ENCODE measurements at regions not wholly inside any gene's neighbourhood (a gene's known extent, or its start where the extent isn't known, plus 50 kb on each side); places are given as distances from the start of the nearest gene placed in this dataset.

DNA sequence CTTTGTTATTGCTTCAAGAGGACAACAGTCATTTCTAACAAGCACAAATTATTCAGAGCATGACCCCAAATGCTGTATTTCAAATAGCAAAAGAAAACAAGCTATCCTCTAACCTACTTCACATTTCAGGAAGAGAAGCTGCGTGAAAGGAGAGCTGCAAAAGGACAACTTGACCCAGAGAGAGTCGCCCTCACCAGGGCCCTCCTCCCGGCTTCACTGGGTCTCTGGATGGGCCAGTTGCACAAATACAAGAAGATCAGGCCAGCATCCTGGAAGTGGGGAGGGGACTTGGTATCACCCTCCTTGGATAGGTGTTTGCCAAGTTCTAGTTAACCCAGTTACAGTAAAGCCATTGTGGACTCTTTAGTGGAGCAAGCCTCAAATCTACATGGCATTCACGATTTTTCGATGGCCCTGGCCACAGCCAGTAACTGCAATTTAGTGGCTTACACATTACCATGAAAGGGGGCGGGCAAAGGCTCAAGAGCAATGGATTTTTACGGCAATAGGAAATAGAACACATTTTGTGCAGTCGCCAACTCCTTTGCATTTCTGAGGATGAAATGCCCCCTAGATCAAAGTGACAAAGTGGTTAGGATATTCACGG lies 166.9 kb upstream of the DIO2 start:
- DNase-seq (ENCODE audit: low spot score), result no peak

GRCh38 chr14:80364816-80365215 lies 153.5 kb upstream of the DIO2 start:
- DNase-seq (ENCODE audit: low spot score), result no peak

DNA sequence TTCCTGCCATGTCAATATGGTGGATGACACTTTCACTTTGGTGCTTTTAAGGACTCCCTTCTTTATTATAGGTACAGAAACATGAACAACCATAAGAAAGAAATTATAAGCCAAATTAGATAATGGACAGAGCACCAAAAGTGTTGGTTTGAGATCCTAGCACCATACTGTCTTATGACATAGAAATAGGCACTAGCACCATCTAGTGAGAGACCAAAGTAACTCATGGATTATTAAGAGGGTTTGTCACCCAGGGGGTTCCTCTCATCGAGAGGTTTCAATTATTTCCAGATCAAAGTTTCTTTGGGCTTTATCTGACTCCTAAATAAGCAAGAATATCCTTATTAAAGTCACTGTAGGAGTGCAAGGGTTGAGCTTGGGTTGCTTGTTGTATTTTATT lies 153.0 kb upstream of the DIO2 start:
- no peak for DNase-seq (ENCODE audit: low spot score)

DNA sequence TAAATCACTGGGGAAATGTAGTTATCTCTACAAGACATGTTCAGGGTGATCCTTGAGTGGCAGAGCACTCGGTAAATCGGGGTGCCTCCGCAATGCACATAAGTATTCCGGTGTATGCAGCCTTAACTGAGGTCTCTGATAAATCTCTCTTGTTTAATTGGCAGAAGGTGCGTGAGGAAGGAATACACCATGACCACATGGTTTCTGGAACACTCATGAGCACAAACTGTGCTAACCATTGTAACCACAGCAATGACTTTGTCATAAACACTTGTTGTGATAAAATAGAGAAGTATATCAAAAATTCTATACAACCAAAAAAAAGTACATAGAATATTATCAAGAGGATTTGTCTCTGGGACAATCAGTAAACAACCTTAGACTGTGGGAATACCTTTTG lies 146.8 kb upstream of the DIO2 start:
- DNase-seq (ENCODE audit: low spot score), result no peak

DNA sequence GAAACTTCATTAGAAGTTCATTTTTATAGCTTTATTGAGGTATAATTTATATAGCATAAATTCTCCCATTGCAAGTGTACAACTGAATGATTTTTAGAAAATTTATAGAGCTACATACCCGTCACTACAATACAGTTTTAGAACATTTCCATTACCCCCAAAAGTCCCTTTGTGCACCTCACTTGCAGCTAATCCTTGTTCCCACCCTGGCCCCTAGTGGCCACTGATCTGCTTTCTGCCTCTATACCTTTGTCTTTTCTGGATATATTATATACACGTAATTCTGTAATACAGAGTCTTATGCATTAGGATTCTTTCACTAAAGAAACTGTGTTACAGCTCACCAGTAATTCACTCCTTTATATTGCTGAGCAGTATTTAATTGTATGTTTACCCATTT lies 145.1 kb upstream of the DIO2 start:
- no peak for DNase-seq (ENCODE audit: low spot score)

DNA sequence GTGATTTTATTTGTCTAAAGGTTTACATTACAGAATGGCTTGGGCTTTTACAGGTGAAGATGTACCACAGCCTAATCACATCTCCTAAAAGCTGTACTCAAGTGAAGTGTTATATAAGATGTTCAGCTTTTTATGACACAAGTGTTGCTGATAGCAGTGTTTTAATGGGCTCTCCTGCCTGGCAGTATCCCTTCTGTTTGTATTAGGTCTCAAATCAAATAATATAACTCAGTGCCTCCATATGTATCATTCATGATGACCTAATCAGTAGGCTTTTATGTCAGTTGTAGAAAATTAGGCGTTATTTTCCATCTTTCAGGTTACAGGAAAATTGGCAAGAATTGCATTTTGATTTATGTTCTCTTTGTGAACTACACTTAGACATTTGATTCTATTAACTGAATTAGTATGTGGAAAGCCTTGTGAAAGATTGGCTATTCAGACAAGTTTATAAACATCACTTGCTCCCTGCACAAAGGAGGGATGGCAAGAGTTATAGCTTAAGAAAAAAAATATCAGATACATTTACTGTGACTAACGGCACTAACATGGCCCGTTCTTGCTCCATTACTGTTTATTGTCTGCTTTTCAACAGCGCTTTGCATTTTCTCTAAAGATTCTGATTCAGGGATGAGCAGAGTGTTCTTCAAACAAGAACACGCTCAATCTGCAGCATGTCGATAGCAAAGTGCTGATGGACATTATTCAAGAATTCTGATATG lies 143.7 kb upstream of the DIO2 start:
- no peak for DNase-seq (ENCODE audit: low spot score)

GRCh38 chr14:80352471-80352870 lies 141.2 kb upstream of the DIO2 start:
- DNase-seq (ENCODE audit: low spot score), result no peak

DNA sequence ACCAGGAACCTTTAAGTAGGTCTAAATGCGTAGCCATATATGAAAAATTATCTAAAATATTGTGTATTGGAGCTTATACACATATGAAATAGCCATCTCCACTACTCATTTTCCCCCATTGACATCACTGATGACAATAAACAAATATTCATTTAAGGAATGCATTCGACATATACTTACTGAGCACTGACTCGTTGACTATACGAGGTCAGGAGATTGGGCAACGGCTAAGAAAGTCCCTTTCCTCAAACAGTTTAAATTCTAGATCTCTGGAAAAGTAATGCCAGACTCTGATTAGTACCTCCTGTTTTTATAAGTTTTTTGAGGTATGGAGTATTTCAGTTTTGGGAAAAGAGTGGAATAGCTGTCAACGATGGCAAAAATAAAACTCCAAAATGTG lies 139.4 kb upstream of the DIO2 start:
- DNase-seq (ENCODE audit: low spot score), result no peak

GRCh38 chr14:80346395-80346794 lies 135.1 kb upstream of the DIO2 start:
- DNase-seq (ENCODE audit: low spot score), result no peak

DNA sequence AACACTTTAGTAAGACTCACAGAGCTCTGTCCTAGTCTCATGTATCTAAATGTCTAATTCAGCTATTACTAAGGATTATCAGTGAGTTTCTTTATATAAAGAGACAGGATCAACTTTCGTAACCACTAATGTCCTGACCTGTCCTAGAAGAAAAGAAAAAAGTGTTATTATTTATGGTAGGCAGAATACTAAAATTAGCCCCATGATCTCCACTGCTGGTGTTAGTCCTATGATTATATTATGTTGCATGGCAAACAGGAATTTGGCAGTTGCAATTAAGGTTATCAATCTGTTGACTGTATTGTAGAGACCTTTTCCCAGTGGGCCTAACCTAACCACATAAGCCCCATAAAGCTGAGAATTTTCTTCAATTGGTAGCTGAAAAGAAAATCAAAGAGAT lies 132.9 kb upstream of the DIO2 start:
- no peak for DNase-seq (ENCODE audit: low spot score)

DNA sequence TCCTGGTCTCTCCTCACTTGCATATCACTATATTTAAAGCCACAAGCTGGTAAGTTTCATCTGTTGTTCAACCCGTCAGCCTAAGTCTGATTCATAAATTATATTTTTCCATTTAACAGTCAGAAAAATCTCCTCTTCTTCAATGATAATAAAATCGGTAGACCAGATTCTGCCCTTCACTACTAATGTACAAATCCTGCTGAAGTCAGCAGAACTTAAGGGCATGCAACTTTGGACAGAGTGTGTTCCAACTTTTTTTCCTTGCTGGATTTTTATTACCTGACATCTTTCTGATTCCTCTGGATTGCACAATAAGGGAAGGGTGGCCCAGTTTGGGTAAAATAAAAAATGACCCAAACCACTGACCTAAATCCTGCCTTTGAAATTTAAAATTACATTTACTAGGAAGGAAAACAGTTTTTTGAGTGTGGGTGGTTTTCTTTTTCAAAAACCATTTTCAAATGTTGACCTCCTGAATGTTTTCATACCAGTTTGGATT lies 125.4 kb upstream of the DIO2 start:
- no peak for DNase-seq (ENCODE audit: low spot score)

DNA sequence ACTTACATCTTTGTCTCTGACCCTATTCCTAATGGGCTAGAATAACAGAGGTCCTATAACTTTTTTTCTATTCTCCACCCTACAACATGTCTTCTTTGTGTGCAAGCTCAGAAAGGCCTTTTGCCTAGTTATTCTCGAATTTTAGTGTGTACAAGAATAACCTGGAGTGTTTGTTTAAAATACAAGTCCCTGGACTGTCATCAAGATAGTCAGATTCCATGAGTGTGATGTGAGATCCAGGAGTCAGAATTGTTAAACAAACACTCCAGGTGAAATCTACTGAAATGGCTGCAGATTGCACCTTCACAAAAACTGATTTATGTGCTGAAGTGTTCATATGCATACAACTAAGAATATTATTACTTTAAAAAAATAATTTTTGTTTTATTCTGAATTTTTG lies 114.4 kb upstream of the DIO2 start:
- no peak for DNase-seq (ENCODE audit: low spot score)

DNA sequence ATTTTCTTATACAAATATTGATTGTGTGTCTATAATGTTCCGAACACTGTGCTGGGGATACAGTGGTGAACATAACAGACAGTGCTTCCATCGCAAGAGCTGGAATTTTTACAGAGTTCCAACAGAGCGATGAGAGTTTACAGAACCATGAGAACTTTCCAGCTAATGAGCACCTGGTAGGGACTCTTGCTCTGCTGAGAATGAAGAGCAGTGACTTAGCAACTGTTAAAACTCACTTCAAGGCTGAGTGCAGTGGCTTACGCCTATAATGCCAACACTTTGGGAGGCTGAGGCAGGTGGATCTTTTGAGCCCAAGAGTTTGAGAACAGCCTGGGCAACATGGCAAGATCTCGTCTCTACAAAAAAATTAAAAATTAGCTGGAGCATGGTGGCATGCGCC lies 113.8 kb upstream of the DIO2 start:
- no peak for DNase-seq (ENCODE audit: low spot score)

GRCh38 chr14:80324649-80325048 lies 113.3 kb upstream of the DIO2 start:
- DNase-seq (ENCODE audit: low spot score), result no peak

DNA sequence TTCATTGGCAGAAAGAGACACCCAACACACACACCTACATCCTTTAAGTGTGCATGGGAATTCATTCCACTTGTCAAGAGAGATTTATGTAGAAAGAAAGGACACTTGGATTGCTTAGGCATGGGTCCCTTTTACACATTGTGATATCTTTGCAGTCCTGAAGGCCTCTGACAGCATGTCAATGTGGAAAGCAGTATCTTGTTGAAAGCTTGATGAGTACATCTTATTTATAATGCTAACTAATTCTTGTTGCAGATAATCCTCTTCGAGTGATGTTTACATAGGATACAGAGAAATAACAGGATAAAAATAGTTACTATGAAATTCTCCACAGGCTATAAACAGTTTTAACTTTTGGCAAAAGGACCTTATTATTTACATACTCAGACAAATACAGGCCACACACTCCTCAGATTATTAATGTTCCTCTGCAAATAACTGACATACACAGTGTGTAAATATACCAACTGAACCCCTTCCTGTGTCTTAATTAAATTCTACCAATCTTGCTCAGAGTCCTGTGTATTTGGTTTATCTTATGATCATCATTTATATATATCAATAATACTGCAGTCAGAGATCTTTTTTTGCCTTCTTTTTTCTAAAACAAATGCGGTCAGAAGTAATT lies 111.8 kb upstream of the DIO2 start:
- no peak for DNase-seq (ENCODE audit: low spot score)

DNA sequence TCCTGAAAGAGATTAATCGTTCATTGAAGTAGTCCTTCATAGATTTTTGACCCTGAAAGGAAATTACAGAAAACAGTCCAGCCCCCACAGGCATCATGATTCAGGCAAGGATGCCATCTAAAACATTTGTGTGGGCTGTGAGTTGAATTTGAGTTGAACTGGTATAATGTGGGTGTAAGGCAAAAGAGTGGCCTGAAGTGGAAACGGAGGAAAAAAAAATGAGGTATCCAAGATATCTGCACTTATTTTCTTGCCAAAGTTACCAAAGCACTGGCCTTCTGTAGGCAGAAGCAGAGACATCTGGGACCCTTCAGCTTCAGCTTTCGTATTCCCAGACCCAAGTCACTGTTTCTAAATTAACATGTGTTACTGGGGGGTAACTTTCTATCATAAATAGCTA lies 105.1 kb upstream of the DIO2 start:
- no peak for DNase-seq (ENCODE audit: low spot score)

DNA sequence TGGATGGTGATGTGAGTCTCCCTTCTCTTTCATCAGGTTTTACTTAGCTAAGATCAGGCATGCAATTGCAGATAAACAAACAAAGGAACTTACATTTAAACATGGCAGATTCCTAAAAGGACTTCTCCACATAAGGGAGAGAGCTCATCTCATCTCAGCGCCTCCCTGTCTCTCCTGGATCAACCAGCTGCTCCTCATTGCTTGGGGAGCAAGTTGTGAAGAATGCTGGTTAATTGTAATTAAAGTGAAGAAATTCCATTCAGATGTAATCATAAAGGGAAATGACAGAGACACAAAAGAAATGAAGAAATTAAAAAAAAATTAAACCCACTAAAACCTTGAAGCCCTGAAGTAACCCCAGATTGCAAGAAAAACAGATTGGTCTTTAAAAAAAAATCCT lies 104.4 kb upstream of the DIO2 start:
- no peak for DNase-seq (ENCODE audit: low spot score)

- no peak for DNase-seq (ENCODE audit: low spot score)
These were observed 102.5 kb upstream of the DIO2 start for GRCh38 chr14:80313806-80314205.

DNA sequence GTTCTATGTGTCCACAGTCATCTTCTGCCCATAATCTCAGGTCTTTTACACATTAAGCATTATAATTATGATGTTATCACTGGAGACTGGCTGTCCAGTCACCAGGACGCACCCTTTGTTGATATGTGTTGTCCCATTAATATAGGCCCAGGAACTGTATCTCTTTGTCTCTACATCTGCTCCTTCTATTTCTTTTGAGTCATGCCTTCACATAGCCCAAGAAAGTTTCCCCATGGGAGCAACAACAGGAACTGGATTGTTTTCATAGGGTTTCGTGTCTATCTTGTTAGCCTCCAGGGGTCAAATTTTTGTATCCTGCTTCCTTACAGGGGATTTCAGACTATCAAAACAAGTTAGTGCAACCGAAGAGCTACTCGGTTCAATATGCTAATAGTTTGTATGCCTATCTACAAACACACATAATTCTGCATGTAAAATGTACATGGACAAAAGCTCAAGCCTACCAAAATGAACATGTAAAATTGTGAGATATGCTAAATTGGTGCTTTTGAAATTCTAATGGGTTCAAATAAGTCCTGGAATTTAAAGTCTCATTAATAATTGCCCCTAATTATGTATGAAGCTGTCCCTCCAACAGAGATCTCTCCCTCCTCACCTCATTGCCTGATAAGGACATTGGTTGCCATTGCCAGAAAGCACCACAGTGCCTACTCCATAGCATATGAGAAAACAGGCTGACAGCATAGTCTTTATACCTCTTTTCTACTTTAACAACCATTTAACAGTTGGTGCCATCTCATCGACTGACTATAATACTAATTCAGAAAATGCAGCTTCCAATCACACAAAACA lies 99.8 kb upstream of the DIO2 start:
- DNase-seq (ENCODE audit: low spot score), result no peak

GRCh38 chr14:80304125-80304766 lies 92.9 kb upstream of the DIO2 start:
- no peak for DNase-seq (ENCODE audit: low spot score)

DNA sequence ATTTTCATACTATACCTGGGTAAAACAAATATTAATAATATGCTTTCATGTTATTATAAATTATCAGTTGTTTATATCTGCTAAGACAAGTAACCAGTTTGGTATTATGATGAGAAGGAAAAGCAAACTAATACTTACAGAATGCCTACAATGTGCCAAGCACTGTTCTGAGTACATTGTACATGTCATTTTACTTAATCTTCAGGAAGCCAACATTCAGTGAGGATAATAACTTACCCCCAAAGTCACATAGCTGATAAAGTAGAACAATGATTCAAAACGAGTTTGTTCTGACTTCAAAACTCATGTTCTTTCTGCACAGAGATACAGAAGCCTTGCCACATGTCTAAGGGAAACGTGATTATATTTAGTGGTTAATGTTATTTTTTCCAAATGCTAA lies 89.0 kb upstream of the DIO2 start:
- DNase-seq (ENCODE audit: low spot score), result no peak

DNA sequence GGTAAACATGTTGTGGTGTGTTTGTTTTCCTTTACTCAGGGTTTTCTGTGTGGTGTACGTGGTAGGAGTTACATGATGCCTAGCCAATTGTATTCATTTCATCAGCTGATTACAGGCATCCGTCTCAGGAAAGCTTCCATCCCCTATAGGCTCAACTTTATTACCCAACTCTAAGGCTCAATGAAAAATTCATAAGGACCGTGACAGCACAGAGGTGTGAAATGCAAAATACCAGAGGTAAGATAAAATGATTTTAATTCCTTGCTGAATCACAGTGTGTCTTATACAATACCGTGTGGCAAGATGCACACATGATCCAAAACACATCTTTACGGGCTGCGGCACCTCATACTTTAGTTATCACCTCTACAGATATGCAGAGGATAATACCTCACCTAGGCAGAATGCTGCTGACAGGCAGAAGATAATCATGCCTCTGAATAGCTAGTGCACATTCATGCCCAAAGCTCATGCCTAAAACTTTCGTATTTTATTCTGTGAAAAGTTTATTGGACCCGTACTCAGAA lies 87.2 kb upstream of the DIO2 start:
- no peak for DNase-seq (ENCODE audit: low spot score)

Measured in Ammon's horn (tissue), 1 donor.